ENCODE measurements at regions not wholly inside any gene's neighbourhood (a gene's known extent, or its start where the extent isn't known, plus 50 kb on each side); places are given as distances from the start of the nearest gene placed in this dataset.

- TF ChIP-seq CTCF (conservative IDR thresholded peaks at IDR 0.05; ENCODE audit: low read depth, low read length) (no peak), EZH2 (IDR thresholded peaks at IDR 0.05; ENCODE audit: borderline replicate concordance, low read depth, low read length, poor library complexity, severe bottlenecking) (no peak)
Measured at GRCh38 chr1:157236072-157236471, 97.9 kb upstream of the ETV3 start.
